ENCODE measurements at regions not wholly inside any gene's neighbourhood (a gene's known extent, or its start where the extent isn't known, plus 50 kb on each side); places are given as distances from the start of the nearest gene placed in this dataset.
A peak's percentile ranks its signal among the peaks of the same experiment; 100 is the strongest.
"Not testable (repeated sequence)": the region's sequence is repeated elsewhere in the genome, so short reads cannot be mapped to it uniquely, and the experiment has no call there.

- H3K4me3 ChIP-seq (replicated peaks; ENCODE audit: low read depth, low read length): no peak overlapping the region
- TF ChIP-seq, protein P1, sequence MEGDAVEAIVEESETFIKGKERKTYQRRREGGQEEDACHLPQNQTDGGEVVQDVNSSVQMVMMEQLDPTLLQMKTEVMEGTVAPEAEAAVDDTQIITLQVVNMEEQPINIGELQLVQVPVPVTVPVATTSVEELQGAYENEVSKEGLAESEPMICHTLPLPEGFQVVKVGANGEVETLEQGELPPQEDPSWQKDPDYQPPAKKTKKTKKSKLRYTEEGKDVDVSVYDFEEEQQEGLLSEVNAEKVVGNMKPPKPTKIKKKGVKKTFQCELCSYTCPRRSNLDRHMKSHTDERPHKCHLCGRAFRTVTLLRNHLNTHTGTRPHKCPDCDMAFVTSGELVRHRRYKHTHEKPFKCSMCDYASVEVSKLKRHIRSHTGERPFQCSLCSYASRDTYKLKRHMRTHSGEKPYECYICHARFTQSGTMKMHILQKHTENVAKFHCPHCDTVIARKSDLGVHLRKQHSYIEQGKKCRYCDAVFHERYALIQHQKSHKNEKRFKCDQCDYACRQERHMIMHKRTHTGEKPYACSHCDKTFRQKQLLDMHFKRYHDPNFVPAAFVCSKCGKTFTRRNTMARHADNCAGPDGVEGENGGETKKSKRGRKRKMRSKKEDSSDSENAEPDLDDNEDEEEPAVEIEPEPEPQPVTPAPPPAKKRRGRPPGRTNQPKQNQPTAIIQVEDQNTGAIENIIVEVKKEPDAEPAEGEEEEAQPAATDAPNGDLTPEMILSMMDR (IDR thresholded peaks at IDR 0.05; ENCODE audit: low read length, missing control alignments): no peak
These were observed 236.2 kb downstream of the C11orf87 start for GRCh38 chr11:109658190-109658589.

DNA sequence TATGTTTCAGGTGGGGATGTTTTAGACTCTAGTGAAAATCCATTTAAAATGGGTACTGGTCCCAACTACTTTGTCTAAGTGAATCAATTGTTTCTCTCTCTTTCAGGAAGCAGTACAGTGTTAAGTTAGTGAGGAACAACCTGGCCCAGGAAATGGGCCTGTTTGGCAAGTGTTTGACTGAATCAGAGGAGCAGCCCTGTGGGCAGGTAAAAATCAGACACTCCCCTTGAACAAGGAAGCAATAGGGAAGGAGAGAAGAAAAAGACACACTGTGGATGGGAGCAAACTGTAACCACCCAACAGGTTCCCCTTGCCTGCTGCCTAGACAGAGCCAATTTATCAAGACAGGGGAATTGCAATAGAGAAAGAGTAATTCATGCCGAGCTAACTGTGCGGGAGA, 245.7 kb downstream of the C11orf87 start:
- TF ChIP-seq, protein P1 (IDR thresholded peaks at IDR 0.05; ENCODE audit: low read length, missing control alignments): no peak
- no peak for DNase-seq (ENCODE audit: low read depth)

More at GRCh38 chr11:109658190-109658589, 236.2 kb downstream of the C11orf87 start:
- no peak for DNase-seq (ENCODE audit: low read depth)

GRCh38 chr11:109668973-109669634, 247.1 kb downstream of the C11orf87 start:
- TF ChIP-seq, protein P1 (IDR thresholded peaks at IDR 0.05; ENCODE audit: low read length, missing control alignments): no peak
- H3K4me3 ChIP-seq (replicated peaks; ENCODE audit: low read depth, low read length): no peak overlapping the region
- DNase-seq (ENCODE audit: low read depth): no peak

More for the DNA sequence above, 245.7 kb downstream of the C11orf87 start:
- H3K4me3 ChIP-seq (replicated peaks; ENCODE audit: low read depth, low read length): no peak overlapping the region

DNA sequence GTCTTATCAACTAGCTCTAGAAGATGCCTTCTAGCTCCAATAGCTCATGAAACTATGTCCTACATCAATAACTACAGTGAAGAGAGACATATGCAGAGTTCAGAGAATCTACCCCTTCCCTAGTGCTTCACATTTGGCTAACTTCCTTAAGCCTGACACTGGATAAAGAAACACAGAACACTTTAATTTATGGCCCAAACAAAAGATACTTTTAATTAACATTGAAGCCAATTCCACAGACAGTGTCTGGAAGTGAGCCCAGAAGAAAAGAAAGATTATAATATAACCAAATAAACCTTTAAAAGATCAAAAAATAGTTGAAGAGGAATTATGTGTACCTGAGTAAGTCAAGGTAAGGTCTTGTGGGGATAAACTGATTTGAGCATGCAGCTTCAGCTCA, 255.2 kb downstream of the C11orf87 start:
- no peak for DNase-seq (ENCODE audit: low read depth)
- TF ChIP-seq, protein P1 (IDR thresholded peaks at IDR 0.05; ENCODE audit: low read length, missing control alignments): no peak
- no peak overlapping the region for H3K4me3 ChIP-seq (replicated peaks; ENCODE audit: low read depth, low read length)

- TF ChIP-seq, protein P1 (IDR thresholded peaks at IDR 0.05; ENCODE audit: low read length, missing control alignments): no peak
- DNase-seq (ENCODE audit: low read depth): no peak
- no peak overlapping the region for H3K4me3 ChIP-seq (replicated peaks; ENCODE audit: low read depth, low read length)
These were observed 255.9 kb downstream of the C11orf87 start for GRCh38 chr11:109677876-109678275.

DNA sequence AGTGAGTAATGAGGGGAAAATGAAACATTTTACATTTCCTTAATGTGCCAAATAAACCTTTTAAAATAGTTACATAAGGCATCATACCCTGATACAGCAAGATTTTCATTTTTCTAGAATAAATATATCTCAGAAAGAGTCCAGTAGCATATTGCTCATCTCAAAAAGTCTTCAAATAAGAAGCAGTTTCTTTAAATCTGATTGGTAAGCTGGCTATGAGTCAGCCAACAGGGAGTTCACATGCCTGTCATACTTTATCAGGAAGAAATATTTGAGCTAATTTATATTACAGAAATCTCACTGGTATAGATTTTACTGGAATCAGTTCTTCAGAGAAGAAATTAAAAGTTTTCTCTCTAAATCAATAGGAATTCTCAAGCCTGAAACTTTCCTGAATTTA, 258.1 kb downstream of the C11orf87 start:
- DNase-seq (ENCODE audit: low read depth): peak; percentile 25
- no peak overlapping the region for H3K4me3 ChIP-seq (replicated peaks; ENCODE audit: low read depth, low read length)
- TF ChIP-seq, protein P1 (IDR thresholded peaks at IDR 0.05; ENCODE audit: low read length, missing control alignments): no peak

- DNase-seq (ENCODE audit: low read depth); H3K4me3 ChIP-seq (replicated peaks; ENCODE audit: low read depth, low read length): not testable (repeated sequence)
These were observed 260.8 kb downstream of the C11orf87 start for GRCh38 chr11:109682788-109683187.
